Adrenal gland (tissue), 5 donors: ENCODE measurements at regions not wholly inside any gene's neighbourhood (a gene's known extent, or its start where the extent isn't known, plus 50 kb on each side); places are given as distances from the start of the nearest gene placed in this dataset.

Source experiments
- CTCF ChIP-seq, 6 experiments: fragments of 450-650 bp in 4 of 6; fragments of 200-600 bp in 2 of 6; sonication (generic) in 1 of 6; IDR thresholded peaks; 1 replicate in 5 of 6; 2 replicates in 1 of 6; pipeline versions ENCODE4 v1.5.1 to v1.8.0; 2016 to 2021; ENCODE audit warnings: antibody characterized with exemption in 6 of 6, mild to moderate bottlenecking in 2 of 6, moderate library complexity in 1 of 6
- POLR2A ChIP-seq, 2 donors: fragments of 450-650 bp; IDR thresholded peaks; one replicate each; pipeline ENCODE4 v1.6.1; 2017; ENCODE audit warnings: antibody characterized with exemption in 2 of 2, mild to moderate bottlenecking in 2 of 2, moderate library complexity in 1 of 2
- donor health status: DM: no; HTN: no; CAD: no.

DNA sequence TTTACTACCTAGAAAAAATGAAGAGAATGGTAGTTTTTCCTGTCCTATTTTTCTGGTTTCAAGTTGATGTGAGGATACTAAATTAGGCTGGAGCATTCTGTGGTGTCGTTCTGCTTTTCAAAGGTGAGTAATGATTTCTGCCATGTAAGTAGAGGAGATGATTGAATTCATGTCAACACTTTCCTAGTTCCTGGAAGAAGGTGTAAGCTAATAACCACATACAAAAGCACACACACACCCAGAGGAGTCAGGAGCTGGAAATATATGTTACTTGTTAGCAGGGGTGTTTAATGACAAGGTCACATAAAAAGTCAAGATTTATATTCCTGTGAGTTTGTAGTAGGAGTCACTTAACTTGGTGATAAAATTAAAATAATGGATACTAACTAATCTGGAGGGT is 172.1 kb downstream of the TMX3 start:
- TF ChIP-seq CTCF (IDR thresholded peaks at IDR 0.05) (no peak), POLR2A (IDR thresholded peaks at IDR 0.05) (no peak)
